ENCODE measurements at regions not wholly inside any gene's neighbourhood (a gene's known extent, or its start where the extent isn't known, plus 50 kb on each side); places are given as distances from the start of the nearest gene placed in this dataset.

- Mint-ChIP-seq H3K4me1 (ENCODE audit: unreplicated experiment) (peaks cover 23% of the 10 kb centered on the region), H3K9me3 (no peaks in the 10 kb centered on the region), H3K36me3 (no peaks in the 10 kb centered on the region), H3K27me3 (peaks cover 4% of the 10 kb centered on the region), H3K4me3 (no peak overlapping the region), H3K27ac (no peak overlapping the region)
- TF ChIP-seq CTCF (conservative IDR thresholded peaks at IDR 0.05): no peak
- no peak for DNase-seq (ENCODE audit: extremely low spot score, unreplicated experiment)
Measured at GRCh38 chr3:70731046-70731445, 418.6 kb upstream of the MDFIC2 start.

- H3K27ac Mint-ChIP-seq: no peak overlapping the region
- no peak for DNase-seq (ENCODE audit: extremely low spot score, unreplicated experiment)
- peaks cover 23% of the 10 kb centered on the region for H3K4me1 Mint-ChIP-seq (ENCODE audit: unreplicated experiment)
- no peak for TF ChIP-seq CTCF (conservative IDR thresholded peaks at IDR 0.05)
- peaks cover 4% of the 10 kb centered on the region for H3K27me3 Mint-ChIP-seq
- H3K4me3 Mint-ChIP-seq: no peak overlapping the region
- H3K9me3 Mint-ChIP-seq: peaks cover 3% of the 10 kb centered on the region
- H3K36me3 Mint-ChIP-seq: no peaks in the 10 kb centered on the region
Measured at GRCh38 chr3:70729845-70730244, 417.4 kb upstream of the MDFIC2 start.

- H3K36me3 Mint-ChIP-seq: no peaks in the 10 kb centered on the region
- H3K27ac Mint-ChIP-seq: no peak overlapping the region
- peaks cover 4% of the 10 kb centered on the region for H3K27me3 Mint-ChIP-seq
- H3K9me3 Mint-ChIP-seq: peaks cover 6% of the 10 kb centered on the region
- TF ChIP-seq CTCF (conservative IDR thresholded peaks at IDR 0.05): no peak
- no peak overlapping the region for H3K4me3 Mint-ChIP-seq
- no peak for DNase-seq (ENCODE audit: extremely low spot score, unreplicated experiment)
- H3K4me1 Mint-ChIP-seq (ENCODE audit: unreplicated experiment): peaks cover 23% of the 10 kb centered on the region
Measured at GRCh38 chr3:70728311-70728710, 415.9 kb upstream of the MDFIC2 start.

GRCh38 chr3:70726961-70727360, 414.5 kb upstream of the MDFIC2 start:
- Mint-ChIP-seq H3K36me3 (no peaks in the 10 kb centered on the region), H3K27ac (no peak overlapping the region), H3K4me1 (ENCODE audit: unreplicated experiment) (peaks cover 23% of the 10 kb centered on the region), H3K27me3 (no peaks in the 10 kb centered on the region), H3K9me3 (peaks cover 6% of the 10 kb centered on the region), H3K4me3 (no peak overlapping the region)
- DNase-seq (ENCODE audit: extremely low spot score, unreplicated experiment): no peak
- TF ChIP-seq CTCF (conservative IDR thresholded peaks at IDR 0.05): no peak

- H3K4me1 Mint-ChIP-seq (ENCODE audit: unreplicated experiment): peaks cover 23% of the 10 kb centered on the region
- DNase-seq (ENCODE audit: extremely low spot score, unreplicated experiment): no peak
- no peak for TF ChIP-seq CTCF (conservative IDR thresholded peaks at IDR 0.05)
- H3K27me3 Mint-ChIP-seq: no peaks in the 10 kb centered on the region
- H3K27ac Mint-ChIP-seq: no peak overlapping the region
- no peaks in the 10 kb centered on the region for H3K36me3 Mint-ChIP-seq
- H3K4me3 Mint-ChIP-seq: no peak overlapping the region
- H3K9me3 Mint-ChIP-seq: peaks cover 6% of the 10 kb centered on the region
Measured at GRCh38 chr3:70726096-70726938, 413.9 kb upstream of the MDFIC2 start.
